IPS-15b (cell line): ENCODE measurements at regions not wholly inside any gene's neighbourhood (a gene's known extent, or its start where the extent isn't known, plus 50 kb on each side); places are given as distances from the start of the nearest gene placed in this dataset.

Experiments used
- H3K27me3 ChIP-seq: one replicate; pipeline ENCODE4 v1.6.1; 2013; ENCODE audit warnings: low read length; ENCODE audit not compliant: control insufficient read depth, insufficient read depth
- H3K36me3 ChIP-seq: one replicate; pipeline ENCODE4 v1.6.1; 2013; ENCODE audit warnings: low read length; ENCODE audit not compliant: control insufficient read depth, insufficient read depth
- H3K4me1 ChIP-seq: one replicate; pipeline ENCODE4 v1.6.1; 2013; ENCODE audit warnings: mild to moderate bottlenecking, low read length; ENCODE audit not compliant: control insufficient read depth, insufficient read depth
- H3K4me3 ChIP-seq: one replicate; pipeline ENCODE4 v1.5.1; 2013; ENCODE audit warnings: low read depth, low read length
- H3K9ac ChIP-seq: one replicate; pipeline ENCODE4 v1.6.1; 2013; ENCODE audit warnings: low read depth, mild to moderate bottlenecking, low read length
- H3K9me3 ChIP-seq: one replicate; pipeline ENCODE4 v1.6.1; 2013; ENCODE audit warnings: mild to moderate bottlenecking, low read length; ENCODE audit not compliant: control insufficient read depth, insufficient read depth

DNA sequence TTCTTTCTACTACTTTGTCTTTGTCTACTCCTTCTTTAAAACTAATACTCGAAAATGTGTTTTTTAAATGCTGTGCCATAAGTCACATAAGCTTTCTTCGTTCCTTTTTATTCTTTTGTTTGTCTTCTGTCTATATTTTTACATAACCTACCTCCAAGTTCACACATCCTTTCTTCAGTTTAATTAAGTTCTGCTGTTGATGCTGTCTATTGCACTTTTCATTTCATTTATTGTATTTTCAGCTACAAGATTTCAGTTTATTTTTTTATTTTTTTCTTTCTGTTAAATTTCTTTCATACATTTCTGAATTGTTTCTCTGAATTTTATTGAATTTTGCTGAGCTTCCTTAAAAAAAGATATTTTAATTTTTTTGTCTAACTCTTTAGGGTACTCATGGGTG lies 878.2 kb downstream of the MAT2B start:
- no peak overlapping the region for H3K4me3 ChIP-seq
- no peaks in the 10 kb centered on the region for H3K27me3 ChIP-seq
- no peaks in the 10 kb centered on the region for H3K36me3 ChIP-seq
- no peaks in the 10 kb centered on the region for H3K4me1 ChIP-seq
- H3K9me3 ChIP-seq: no peaks in the 10 kb centered on the region
- H3K9ac ChIP-seq: no peak overlapping the region

DNA sequence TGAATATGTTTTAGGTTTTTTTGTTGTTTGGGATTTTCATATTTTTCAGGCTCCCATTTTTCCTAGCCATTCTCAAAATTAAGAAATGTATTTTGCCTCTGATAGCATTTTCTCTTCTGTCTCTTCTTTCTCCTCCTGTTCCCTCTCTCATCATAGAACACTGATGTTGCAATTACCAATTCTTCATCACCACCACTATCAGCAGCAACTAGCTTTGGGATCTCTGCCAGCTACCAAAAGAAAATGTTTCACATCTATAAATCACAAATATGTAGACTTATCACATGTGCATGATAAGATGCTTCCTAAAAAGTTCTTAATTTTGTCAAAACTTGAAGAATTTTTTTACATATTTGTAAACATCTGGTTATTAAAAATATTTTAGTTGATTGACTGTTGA lies 887.1 kb downstream of the MAT2B start:
- Histone ChIP-seq H3K9ac (no peak overlapping the region), H3K4me3 (no peak overlapping the region), H3K4me1 (no peaks in the 10 kb centered on the region), H3K27me3 (no peaks in the 10 kb centered on the region), H3K36me3 (no peaks in the 10 kb centered on the region), H3K9me3 (no peaks in the 10 kb centered on the region)

- Histone ChIP-seq H3K36me3 (no peaks in the 10 kb centered on the region), H3K9me3 (no peaks in the 10 kb centered on the region), H3K9ac (no peak overlapping the region), H3K4me1 (no peaks in the 10 kb centered on the region), H3K4me3 (no peak overlapping the region), H3K27me3 (no peaks in the 10 kb centered on the region)
Observed at GRCh38 chr5:164394686-164395194, 889.3 kb downstream of the MAT2B start.

GRCh38 chr5:164412531-164412930 lies 907.1 kb downstream of the MAT2B start:
- H3K36me3 ChIP-seq: no peaks in the 10 kb centered on the region
- no peak overlapping the region for H3K4me3 ChIP-seq
- no peaks in the 10 kb centered on the region for H3K4me1 ChIP-seq
- no peak overlapping the region for H3K9ac ChIP-seq
- H3K27me3 ChIP-seq: no peaks in the 10 kb centered on the region
- no peaks in the 10 kb centered on the region for H3K9me3 ChIP-seq

DNA sequence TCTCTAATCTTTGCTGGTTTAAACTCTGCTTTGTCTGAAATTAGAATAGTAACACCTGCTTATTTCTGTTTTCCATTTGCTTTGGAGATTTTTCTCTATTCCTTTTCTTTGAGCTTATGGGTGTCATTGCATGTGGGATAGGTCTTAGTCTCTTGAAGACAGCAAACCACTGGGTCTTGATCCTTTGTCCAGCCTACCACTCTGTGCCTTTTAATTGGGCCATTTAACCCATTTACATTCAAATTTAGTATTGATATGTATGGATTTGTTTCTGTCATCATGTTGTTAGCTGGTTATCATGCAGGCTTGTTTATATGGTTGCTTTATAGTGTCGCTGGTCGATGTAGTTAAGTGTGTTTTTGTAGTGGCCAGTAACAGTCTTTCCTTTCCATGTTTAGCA lies 914.7 kb downstream of the MAT2B start:
- H3K36me3 ChIP-seq: no peaks in the 10 kb centered on the region
- H3K4me3 ChIP-seq: no peak overlapping the region
- no peak overlapping the region for H3K9ac ChIP-seq
- H3K27me3 ChIP-seq: no peaks in the 10 kb centered on the region
- H3K9me3 ChIP-seq: no peaks in the 10 kb centered on the region
- no peaks in the 10 kb centered on the region for H3K4me1 ChIP-seq

DNA sequence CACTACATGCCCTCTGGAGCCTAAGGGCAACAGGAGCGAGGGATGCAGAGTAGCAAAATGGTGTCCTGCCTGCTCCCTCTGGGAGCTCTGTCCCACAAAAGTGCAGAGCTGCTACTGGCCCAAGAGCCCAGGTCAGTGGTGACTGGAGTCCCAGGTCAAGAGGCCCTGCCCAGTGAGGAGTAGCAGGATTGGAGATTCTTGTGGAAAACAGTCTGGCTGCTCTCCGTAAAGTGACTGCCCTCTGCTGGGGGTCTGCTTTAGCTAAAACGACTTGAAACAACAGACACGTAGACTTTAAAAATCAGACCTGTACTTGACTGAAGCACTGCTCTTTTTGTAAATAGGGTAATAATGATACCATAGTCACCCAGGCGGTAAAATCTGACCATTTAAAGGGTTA lies 917.0 kb downstream of the MAT2B start:
- no peaks in the 10 kb centered on the region for H3K9me3 ChIP-seq
- no peaks in the 10 kb centered on the region for H3K27me3 ChIP-seq
- no peaks in the 10 kb centered on the region for H3K4me1 ChIP-seq

GRCh38 chr5:164431634-164432304 lies 926.4 kb downstream of the MAT2B start:
- Histone ChIP-seq H3K9me3 (no peaks in the 10 kb centered on the region), H3K36me3 (no peaks in the 10 kb centered on the region), H3K4me3 (no peak overlapping the region), H3K27me3 (no peaks in the 10 kb centered on the region), H3K9ac (no peak overlapping the region), H3K4me1 (no peaks in the 10 kb centered on the region)

More for the DNA sequence above, 917.0 kb downstream of the MAT2B start:
- Histone ChIP-seq H3K36me3 (no peaks in the 10 kb centered on the region), H3K4me3 (no peak overlapping the region), H3K9ac (no peak overlapping the region)

DNA sequence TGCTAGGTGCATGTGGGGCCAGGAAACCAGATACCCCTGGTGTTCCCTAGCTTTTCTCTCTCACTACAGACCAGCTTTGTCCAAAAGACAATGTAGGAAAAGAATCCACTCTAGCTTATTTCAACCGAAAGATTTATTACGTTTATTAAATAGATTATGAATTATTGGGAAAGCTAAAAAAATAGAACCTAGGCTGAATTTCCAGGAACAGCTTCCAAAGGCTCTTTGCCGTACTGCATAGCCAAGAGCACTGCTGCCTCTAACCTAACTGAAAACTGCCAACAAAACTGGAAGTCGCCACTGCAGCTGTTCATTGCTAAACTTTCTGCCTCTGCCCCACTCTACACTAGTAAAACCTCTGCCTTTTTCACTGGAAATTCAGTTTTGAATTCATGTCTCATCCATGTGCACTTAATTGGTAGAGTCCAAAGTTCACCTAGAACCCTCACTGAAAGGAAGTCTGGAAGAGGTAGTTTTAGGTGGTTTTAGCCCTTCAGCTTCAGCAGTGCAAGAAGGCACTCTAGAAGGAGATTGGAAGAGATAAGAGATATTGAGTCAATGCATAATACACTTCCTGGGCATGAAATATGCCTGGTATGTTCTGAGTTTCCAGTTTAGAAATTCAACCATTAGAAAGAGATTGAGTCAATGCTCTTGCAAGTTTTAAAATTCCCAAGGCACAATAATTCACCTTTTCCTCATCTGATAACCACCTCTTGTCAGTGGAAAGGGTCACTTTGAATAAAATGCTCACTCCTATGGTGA lies 927.9 kb downstream of the MAT2B start:
- Histone ChIP-seq H3K4me1 (no peaks in the 10 kb centered on the region), H3K27me3 (no peaks in the 10 kb centered on the region), H3K9ac (no peak overlapping the region), H3K36me3 (no peaks in the 10 kb centered on the region), H3K4me3 (no peak overlapping the region), H3K9me3 (no peaks in the 10 kb centered on the region)

DNA sequence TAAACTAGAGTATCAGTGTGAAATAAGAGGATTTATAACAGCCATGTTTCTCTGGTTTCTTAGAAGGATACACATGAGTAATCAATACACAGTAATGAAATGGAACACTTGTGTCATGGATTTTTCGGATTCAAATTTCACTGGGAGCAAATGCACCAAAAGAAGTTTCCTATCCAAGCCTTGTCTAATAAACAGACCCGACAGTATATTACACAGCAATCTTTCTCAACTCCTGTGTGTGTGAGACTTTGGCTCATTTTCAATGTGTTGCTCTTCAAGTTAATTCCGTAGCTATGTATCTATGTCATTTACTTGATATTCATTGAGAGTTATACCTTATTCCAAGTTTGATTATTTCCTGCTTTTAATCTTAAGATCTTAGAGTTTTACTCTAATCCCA lies 930.2 kb downstream of the MAT2B start:
- H3K36me3 ChIP-seq: no peaks in the 10 kb centered on the region

GRCh38 chr5:164439799-164440198 lies 934.4 kb downstream of the MAT2B start:
- Histone ChIP-seq H3K36me3 (no peaks in the 10 kb centered on the region), H3K9ac (no peak overlapping the region), H3K4me3 (no peak overlapping the region), H3K9me3 (no peaks in the 10 kb centered on the region), H3K27me3 (no peaks in the 10 kb centered on the region), H3K4me1 (no peaks in the 10 kb centered on the region)

More for the DNA sequence above, 930.2 kb downstream of the MAT2B start:
- Histone ChIP-seq H3K9me3 (no peaks in the 10 kb centered on the region), H3K4me1 (no peaks in the 10 kb centered on the region), H3K9ac (no peak overlapping the region), H3K4me3 (no peak overlapping the region), H3K27me3 (no peaks in the 10 kb centered on the region)

DNA sequence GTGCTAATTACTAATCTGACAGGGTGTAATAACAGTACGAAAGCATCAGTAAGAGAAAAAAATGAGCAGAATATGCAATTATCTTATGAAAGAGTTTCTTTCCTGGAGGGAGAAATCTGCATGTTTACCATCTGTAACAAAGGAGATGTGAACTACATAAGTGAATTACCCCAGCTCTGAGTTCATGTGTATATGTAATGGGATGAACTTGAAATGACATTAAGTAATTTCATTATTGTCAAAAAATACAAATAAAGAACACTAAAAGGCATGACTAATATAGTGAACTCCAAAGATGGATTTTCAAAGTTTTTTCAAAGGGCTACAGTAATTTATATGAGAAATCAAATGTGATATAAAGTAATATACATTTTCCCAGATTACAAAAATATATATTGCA lies 944.0 kb downstream of the MAT2B start:
- no peaks in the 10 kb centered on the region for H3K36me3 ChIP-seq
- H3K9me3 ChIP-seq: no peaks in the 10 kb centered on the region
- H3K4me1 ChIP-seq: no peaks in the 10 kb centered on the region
- H3K4me3 ChIP-seq: no peak overlapping the region
- H3K9ac ChIP-seq: no peak overlapping the region
- H3K27me3 ChIP-seq: no peaks in the 10 kb centered on the region

DNA sequence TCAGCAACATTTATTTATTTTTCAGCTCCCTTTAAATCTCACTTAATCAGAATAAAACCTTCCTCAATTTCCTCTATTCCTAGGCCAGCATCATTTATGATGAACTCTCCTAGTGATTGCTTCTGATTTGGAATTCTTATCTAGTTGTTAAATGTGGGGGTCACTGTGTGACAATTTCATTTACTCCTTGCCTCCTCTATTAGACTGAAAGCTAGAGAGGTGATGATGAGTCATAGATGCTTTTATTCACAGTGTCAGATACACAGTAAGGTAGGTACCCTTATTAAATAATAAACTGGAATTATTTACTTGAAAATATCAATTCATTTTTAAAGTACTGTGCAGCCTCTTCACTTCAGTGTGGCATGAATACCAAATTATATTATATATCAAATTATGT lies 960.6 kb downstream of the MAT2B start:
- peaks cover 4% of the 10 kb centered on the region for H3K4me1 ChIP-seq
- no peak overlapping the region for H3K4me3 ChIP-seq
- no peaks in the 10 kb centered on the region for H3K9me3 ChIP-seq
- H3K27me3 ChIP-seq: no peaks in the 10 kb centered on the region
- no peak overlapping the region for H3K9ac ChIP-seq
- no peaks in the 10 kb centered on the region for H3K36me3 ChIP-seq
